Omental fat pad (tissue), 3 donors: ENCODE measurements at regions not wholly inside any gene's neighbourhood (a gene's known extent, or its start where the extent isn't known, plus 50 kb on each side); places are given as distances from the start of the nearest gene placed in this dataset.

ENCODE experiments used
- ATAC-seq: fragments of 150-250 bp; one replicate; pipeline ENCODE4 v1.9.1; 2016; ENCODE audit warnings: mild to moderate bottlenecking, moderate library complexity; ENCODE audit not compliant: low FRiP score
- DNase-seq: peaks from one replicate; pipeline ENCODE4 v3.0.0-alpha.2; 2019; ENCODE audit warnings: low spot score
- CTCF ChIP-seq, 3 donors: fragments of 450-650 bp; IDR thresholded peaks; one replicate each; pipeline ENCODE4 v1.5.1; 2016 to 2017; ENCODE audit warnings: antibody characterized with exemption in 3 of 3, mild to moderate bottlenecking in 3 of 3, moderate library complexity in 2 of 3

GRCh38 chr7:12888717-12889116 lies 201.3 kb downstream of the ARL4A start:
- ATAC-seq (no peak), DNase-seq (no peak)
- no peak for TF ChIP-seq CTCF (IDR thresholded peaks at IDR 0.05)

GRCh38 chr7:12889391-12889790 lies 202.0 kb downstream of the ARL4A start:
- no peak for TF ChIP-seq CTCF (IDR thresholded peaks at IDR 0.05)
- no peak for DNase-seq

GRCh38 chr7:12890586-12890985 lies 203.2 kb downstream of the ARL4A start:
- ATAC-seq (no peak), DNase-seq (no peak)
- no peak for TF ChIP-seq CTCF (IDR thresholded peaks at IDR 0.05)

More at GRCh38 chr7:12889391-12889790, 202.0 kb downstream of the ARL4A start:
- ATAC-seq = no peak

GRCh38 chr7:12893292-12893691 lies 205.9 kb downstream of the ARL4A start:
- DNase-seq (no peak), ATAC-seq (no peak)
- TF ChIP-seq CTCF (IDR thresholded peaks at IDR 0.05) = no peak

- no peak for ATAC-seq
- TF ChIP-seq CTCF (IDR thresholded peaks at IDR 0.05) = no peak
- no peak for DNase-seq
Measured at GRCh38 chr7:12895296-12895695, 207.9 kb downstream of the ARL4A start.

- ATAC-seq = no peak
- no peak for TF ChIP-seq CTCF (IDR thresholded peaks at IDR 0.05)
- no peak for DNase-seq
Measured at GRCh38 chr7:12896316-12896715, 208.9 kb downstream of the ARL4A start.

- ATAC-seq = no peak
- no peak for TF ChIP-seq CTCF (IDR thresholded peaks at IDR 0.05)
- DNase-seq = no peak
Measured at GRCh38 chr7:12898004-12898403, 210.6 kb downstream of the ARL4A start.
